ENCODE measurements at regions not wholly inside any gene's neighbourhood (a gene's known extent, or its start where the extent isn't known, plus 50 kb on each side); places are given as distances from the start of the nearest gene placed in this dataset.

DNA sequence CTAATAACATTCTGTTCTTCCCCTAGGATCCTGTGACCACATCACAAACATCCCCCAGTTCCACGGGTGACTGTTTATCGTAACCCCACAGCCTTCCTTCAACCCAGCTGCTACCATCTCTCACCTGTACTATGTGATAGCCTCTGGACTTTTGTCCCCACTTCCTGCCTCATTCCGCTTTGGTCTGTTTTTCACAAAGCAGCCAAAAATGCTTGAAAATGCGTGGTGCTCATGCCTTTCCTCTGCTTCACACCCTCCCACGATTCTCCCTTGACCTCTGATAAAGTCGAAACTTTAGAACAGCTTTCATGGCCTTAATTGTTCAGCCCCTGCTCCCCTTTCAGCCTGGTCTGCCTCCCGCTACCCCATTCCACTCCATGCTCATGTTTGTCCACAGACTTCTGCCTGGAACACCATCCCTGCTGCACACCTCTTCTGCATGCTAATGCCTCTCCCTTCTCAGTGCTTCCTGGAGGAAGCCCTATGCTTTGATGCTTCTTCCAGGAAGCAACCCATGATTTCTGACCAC, 165.6 kb downstream of the PLPP3 start:
- 73 to 75% methylated on average over 6 to 7 of the region's 7 CpGs for WGBS, 2 donors (ENCODE audit: low coverage in 1 of 2)
- TF ChIP-seq CTCF (IDR thresholded peaks at IDR 0.05) (no peak), POLR2A (IDR thresholded peaks at IDR 0.05) (no peak), POLR2AphosphoS5 (IDR thresholded peaks at IDR 0.05) (no peak)
- Histone ChIP-seq H3K27ac (no peak overlapping the region), H3K4me1 (peaks cover 0 to 23% (median 6%) of the 10 kb centered on the region in 4 donors), H3K9me3 (no peaks in the 10 kb centered on the region), H3K36me3 (no peaks in the 10 kb centered on the region), H3K27me3 (no peaks in the 10 kb centered on the region), H3K4me3 (no peak overlapping the region)
- no peak for DNase-seq
- intact Hi-C loops (cut with DNase I; ENCODE audit: low total_unique reads): no loop called here
- in situ Hi-C loops (cut with MboI; ENCODE audit: low pct_ligation_motif_present in 1 of 4, low pct_unique_long_range_greater_than_20kb in 1 of 4, low sequenced_read_pairs in 3 of 4): loop anchor here in 2 of 4 donors (10.0 to 25.0 kb wide), 2 partner anchors 171 to 174 kb away; partner anchors contain the start of gene PLPP3 (in 1 of the 2)

DNA sequence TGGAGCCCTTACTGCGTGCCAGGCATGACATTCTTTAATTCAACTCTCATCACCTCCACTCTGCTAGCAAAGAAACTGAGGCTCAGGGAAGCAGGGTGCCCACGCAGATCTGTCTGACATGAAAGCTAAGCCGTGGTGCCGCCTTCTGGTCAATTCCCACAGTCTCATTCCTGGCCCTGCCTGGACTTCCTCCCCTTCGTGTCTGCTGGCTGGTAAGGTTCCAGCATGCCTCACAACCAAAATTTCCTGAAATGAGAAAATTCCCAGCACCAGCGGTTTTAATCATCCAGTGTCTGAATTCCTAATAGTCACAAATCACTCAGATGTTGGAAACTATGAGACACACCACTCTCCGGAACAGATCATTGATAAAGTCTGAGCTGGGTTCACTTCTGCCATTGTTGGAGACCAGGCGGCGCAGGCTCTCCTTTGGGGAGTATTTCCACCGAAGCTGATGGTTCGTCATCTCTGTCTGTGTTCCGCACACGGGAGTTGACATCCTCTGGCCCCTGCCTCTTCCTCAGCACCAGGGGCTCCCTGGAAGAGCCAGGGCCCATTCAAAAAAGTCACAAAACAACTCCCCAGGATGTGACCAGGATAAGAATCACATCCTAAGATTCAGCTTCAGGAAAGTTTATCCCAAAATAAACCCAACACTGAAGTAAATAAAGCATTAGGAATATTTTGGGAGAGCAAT, 167.7 kb downstream of the PLPP3 start:
- Histone ChIP-seq H3K36me3 (no peaks in the 10 kb centered on the region), H3K4me1 (peaks cover 0 to 10% (median 6%) of the 10 kb centered on the region in 4 donors), H3K4me3 (no peak overlapping the region), H3K27me3 (no peaks in the 10 kb centered on the region), H3K9me3 (no peaks in the 10 kb centered on the region), H3K27ac (no peak overlapping the region)
- TF ChIP-seq CTCF (IDR thresholded peaks at IDR 0.05) (no peak), EP300 (IDR thresholded peaks at IDR 0.05; ENCODE audit: low read depth) (no peak), POLR2A (IDR thresholded peaks at IDR 0.05) (no peak), POLR2AphosphoS5 (IDR thresholded peaks at IDR 0.05) (no peak)
- DNase-seq: no peak
- 73 to 100% methylated on average over 1 to 13 of the region's 13 CpGs for WGBS, 2 donors (ENCODE audit: low coverage in 1 of 2)
- intact Hi-C loops (cut with DNase I; ENCODE audit: low total_unique reads) (no loop called here), in situ Hi-C loops (cut with MboI; ENCODE audit: low pct_ligation_motif_present in 1 of 4, low pct_unique_long_range_greater_than_20kb in 1 of 4, low sequenced_read_pairs in 3 of 4) (loop anchor here in 2 of 4 donors (10.0 to 25.0 kb wide), 2 partner anchors 173 to 176 kb away; partner anchors contain the start of gene PLPP3 (in 1 of the 2))

- DNase-seq: no peak
- 66% methylated on average over 2 of the region's 2 CpGs; no CpG with 5 or more reads in 1 of the 2 donors for WGBS, 2 donors (ENCODE audit: low coverage in 1 of 2)
- in situ Hi-C loops (cut with MboI; ENCODE audit: low pct_ligation_motif_present in 1 of 4, low pct_unique_long_range_greater_than_20kb in 1 of 4, low sequenced_read_pairs in 3 of 4): loop anchor here in 2 of 4 donors (10.0 to 25.0 kb wide), 2 partner anchors 174 to 176 kb away; partner anchors contain the start of gene PLPP3 (in 1 of the 2)
- Histone ChIP-seq H3K36me3 (no peaks in the 10 kb centered on the region), H3K4me1 (peaks cover 0 to 10% (median 5%) of the 10 kb centered on the region in 4 donors), H3K4me3 (no peak overlapping the region), H3K9me3 (no peaks in the 10 kb centered on the region), H3K27me3 (no peaks in the 10 kb centered on the region), H3K27ac (no peak overlapping the region)
- TF ChIP-seq POLR2A (IDR thresholded peaks at IDR 0.05) (no peak), CTCF (IDR thresholded peaks at IDR 0.05) (no peak), EP300 (IDR thresholded peaks at IDR 0.05; ENCODE audit: low read depth) (no peak), POLR2AphosphoS5 (IDR thresholded peaks at IDR 0.05) (no peak)
- intact Hi-C loops (cut with DNase I; ENCODE audit: low total_unique reads): no loop called here
Observed at GRCh38 chr1:56411021-56411420, 168.3 kb downstream of the PLPP3 start.

DNA sequence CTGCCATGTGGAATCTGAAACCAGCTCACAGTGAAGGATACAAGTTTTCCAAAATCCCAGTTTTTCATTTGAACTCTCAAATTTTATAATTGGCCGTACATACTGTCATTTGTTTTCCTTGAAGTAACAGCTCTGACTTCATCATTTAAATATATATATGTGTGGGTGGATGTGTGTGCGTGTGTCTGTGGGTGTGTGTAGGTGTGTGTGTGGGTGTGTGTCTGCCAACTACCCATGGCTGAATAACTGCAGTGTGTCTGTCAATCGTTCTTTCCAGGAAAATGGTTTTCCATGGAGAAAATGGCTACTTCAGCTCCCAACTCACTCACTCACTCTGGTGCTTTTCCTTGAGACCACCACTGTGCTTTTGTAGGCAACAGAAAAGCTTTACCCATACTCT, 169.0 kb downstream of the PLPP3 start:
- Histone ChIP-seq H3K9me3 (no peaks in the 10 kb centered on the region), H3K4me1 (peaks cover 0 to 10% (median 2%) of the 10 kb centered on the region in 4 donors), H3K27me3 (no peaks in the 10 kb centered on the region), H3K27ac (no peak overlapping the region), H3K36me3 (no peaks in the 10 kb centered on the region), H3K4me3 (no peak overlapping the region)
- in situ Hi-C loops (cut with MboI; ENCODE audit: low pct_ligation_motif_present in 1 of 4, low pct_unique_long_range_greater_than_20kb in 1 of 4, low sequenced_read_pairs in 3 of 4): loop anchor here in 2 of 4 donors (10.0 to 25.0 kb wide), 2 partner anchors 174 to 177 kb away; partner anchors contain the start of gene PLPP3 (in 1 of the 2)
- WGBS, 2 donors (ENCODE audit: low coverage in 1 of 2): 66 to 72% methylated on average over 3 of the region's 3 CpGs
- no peak for TF ChIP-seq POLR2AphosphoS5 (IDR thresholded peaks at IDR 0.05)
- TF ChIP-seq EP300 (IDR thresholded peaks at IDR 0.05; ENCODE audit: low read depth): no peak
- TF ChIP-seq CTCF (IDR thresholded peaks at IDR 0.05): no peak
- TF ChIP-seq POLR2A (IDR thresholded peaks at IDR 0.05): no peak
- intact Hi-C loops (cut with DNase I; ENCODE audit: low total_unique reads): no loop called here
- no peak for DNase-seq
